K562 (cell line): ENCODE measurements at regions not wholly inside any gene's neighbourhood (a gene's known extent, or its start where the extent isn't known, plus 50 kb on each side); places are given as distances from the start of the nearest gene placed in this dataset.

ENCODE experiments used
- MYBL2 ChIP-seq, 2 experiments: fragments of 450-650 bp in 1 of 2; sonication (generic) in 1 of 2; formaldehyde crosslinking in 1 of 2; IDR thresholded peaks; 2 replicates each; pipeline versions ENCODE4 v1.6.1 to v1.8.1; 2017 to 2022; ENCODE audit warnings: borderline replicate concordance in 1 of 2, inconsistent platforms in 1 of 2, low read depth in 1 of 2, mild to moderate bottlenecking in 1 of 2, missing genetic modification reagents in 1 of 2, moderate library complexity in 1 of 2
- TF ChIP-seq, protein P1 (sequence below): fragments of 250-450 bp; sonication (Bioruptor Pico); IDR thresholded peaks from 2 replicates; pipeline ENCODE4 v1.4.0; 2020
- TF ChIP-seq, protein P2 (sequence below): sonication (generic); formaldehyde crosslinking; IDR thresholded peaks from 2 replicates; pipeline ENCODE4 v1.8.0; 2022; ENCODE audit warnings: missing genetic modification reagents, mild to moderate bottlenecking, moderate library complexity, borderline replicate concordance

DNA sequence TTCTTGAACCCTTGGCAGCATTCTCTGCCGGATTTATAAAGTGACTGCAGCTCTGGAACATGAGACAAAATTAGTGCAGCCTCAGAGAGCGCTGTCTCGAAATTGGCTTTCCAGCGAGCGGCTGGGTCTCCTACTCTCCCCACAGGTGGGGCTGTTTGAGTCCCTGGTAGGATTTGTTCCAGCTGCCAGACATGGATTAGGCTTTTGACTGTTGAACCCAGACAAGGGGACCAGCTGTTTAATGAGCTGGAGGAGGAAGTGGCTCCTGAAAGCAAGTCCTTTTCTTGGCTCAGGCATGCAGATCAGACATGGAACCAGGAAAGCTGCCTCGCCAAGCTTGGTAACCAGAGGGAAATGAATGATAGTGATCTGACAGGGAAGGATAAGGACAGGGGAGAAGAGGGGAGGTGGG, 69.6 kb downstream of the UBIAD1 start (continued):
- TF ChIP-seq, protein P1, sequence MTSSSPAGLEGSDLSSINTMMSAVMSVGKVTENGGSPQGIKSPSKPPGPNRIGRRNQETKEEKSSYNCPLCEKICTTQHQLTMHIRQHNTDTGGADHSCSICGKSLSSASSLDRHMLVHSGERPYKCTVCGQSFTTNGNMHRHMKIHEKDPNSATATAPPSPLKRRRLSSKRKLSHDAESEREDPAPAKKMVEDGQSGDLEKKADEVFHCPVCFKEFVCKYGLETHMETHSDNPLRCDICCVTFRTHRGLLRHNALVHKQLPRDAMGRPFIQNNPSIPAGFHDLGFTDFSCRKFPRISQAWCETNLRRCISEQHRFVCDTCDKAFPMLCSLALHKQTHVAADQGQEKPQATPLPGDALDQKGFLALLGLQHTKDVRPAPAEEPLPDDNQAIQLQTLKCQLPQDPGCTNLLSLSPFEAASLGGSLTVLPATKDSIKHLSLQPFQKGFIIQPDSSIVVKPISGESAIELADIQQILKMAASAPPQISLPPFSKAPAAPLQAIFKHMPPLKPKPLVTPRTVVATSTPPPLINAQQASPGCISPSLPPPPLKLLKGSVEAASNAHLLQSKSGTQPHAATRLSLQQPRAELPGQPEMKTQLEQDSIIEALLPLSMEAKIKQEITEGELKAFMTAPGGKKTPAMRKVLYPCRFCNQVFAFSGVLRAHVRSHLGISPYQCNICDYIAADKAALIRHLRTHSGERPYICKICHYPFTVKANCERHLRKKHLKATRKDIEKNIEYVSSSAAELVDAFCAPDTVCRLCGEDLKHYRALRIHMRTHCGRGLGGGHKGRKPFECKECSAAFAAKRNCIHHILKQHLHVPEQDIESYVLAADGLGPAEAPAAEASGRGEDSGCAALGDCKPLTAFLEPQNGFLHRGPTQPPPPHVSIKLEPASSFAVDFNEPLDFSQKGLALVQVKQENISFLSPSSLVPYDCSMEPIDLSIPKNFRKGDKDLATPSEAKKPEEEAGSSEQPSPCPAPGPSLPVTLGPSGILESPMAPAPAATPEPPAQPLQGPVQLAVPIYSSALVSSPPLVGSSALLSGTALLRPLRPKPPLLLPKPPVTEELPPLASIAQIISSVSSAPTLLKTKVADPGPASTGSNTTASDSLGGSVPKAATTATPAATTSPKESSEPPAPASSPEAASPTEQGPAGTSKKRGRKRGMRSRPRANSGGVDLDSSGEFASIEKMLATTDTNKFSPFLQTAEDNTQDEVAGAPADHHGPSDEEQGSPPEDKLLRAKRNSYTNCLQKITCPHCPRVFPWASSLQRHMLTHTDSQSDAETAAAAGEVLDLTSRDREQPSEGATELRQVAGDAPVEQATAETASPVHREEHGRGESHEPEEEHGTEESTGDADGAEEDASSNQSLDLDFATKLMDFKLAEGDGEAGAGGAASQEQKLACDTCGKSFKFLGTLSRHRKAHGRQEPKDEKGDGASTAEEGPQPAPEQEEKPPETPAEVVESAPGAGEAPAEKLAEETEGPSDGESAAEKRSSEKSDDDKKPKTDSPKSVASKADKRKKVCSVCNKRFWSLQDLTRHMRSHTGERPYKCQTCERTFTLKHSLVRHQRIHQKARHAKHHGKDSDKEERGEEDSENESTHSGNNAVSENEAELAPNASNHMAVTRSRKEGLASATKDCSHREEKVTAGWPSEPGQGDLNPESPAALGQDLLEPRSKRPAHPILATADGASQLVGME: no peak
- TF ChIP-seq MYBL2 (IDR thresholded peaks at IDR 0.05; ENCODE audit: low read depth): no peak
- no peak for TF ChIP-seq MYBL2 (CRISPR knock-in tag; IDR thresholded peaks at IDR 0.05; ENCODE audit: borderline replicate concordance)
- TF ChIP-seq, protein P2, sequence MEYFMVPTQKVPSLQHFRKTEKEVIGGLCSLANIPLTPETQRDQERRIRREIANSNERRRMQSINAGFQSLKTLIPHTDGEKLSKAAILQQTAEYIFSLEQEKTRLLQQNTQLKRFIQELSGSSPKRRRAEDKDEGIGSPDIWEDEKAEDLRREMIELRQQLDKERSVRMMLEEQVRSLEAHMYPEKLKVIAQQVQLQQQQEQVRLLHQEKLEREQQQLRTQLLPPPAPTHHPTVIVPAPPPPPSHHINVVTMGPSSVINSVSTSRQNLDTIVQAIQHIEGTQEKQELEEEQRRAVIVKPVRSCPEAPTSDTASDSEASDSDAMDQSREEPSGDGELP (CRISPR knock-in tag): no peak
